SU-DHL-6 (cell line): ENCODE measurements at regions not wholly inside any gene's neighbourhood (a gene's known extent, or its start where the extent isn't known, plus 50 kb on each side); places are given as distances from the start of the nearest gene placed in this dataset.

ENCODE experiments used
- CTCF ChIP-seq: fragments of 200-600 bp; sonication (generic); IDR thresholded peaks from one replicate; pipeline ENCODE4 v1.5.1; 2017; ENCODE audit warnings: antibody characterized with exemption, mild to moderate bottlenecking, low read length, moderate library complexity; ENCODE audit not compliant: insufficient read depth, poor library complexity, severe bottlenecking
- EZH2phosphoT487 ChIP-seq: fragments of 200-600 bp; sonication (generic), shearing (Covaris generic); conservative IDR thresholded peaks from 2 replicates; pipeline ENCODE4 v1.6.1; 2018; ENCODE audit warnings: mild to moderate bottlenecking, antibody characterized with exemption, low read length, moderate library complexity, mixed read lengths

- TF ChIP-seq CTCF = no peak
- no peak for TF ChIP-seq EZH2phosphoT487
These were observed 242.5 kb downstream of the ADGRD1 start for GRCh38 chr12:131196220-131196619.
